Erythroblast (primary cell): ENCODE measurements at regions not wholly inside any gene's neighbourhood (a gene's known extent, or its start where the extent isn't known, plus 50 kb on each side); places are given as distances from the start of the nearest gene placed in this dataset.

Experiments used
- GATA1 ChIP-seq: IDR thresholded peaks from 2 replicates; pipeline ENCODE4 v1.6.1; 2011; ENCODE audit warnings: low read depth, mild to moderate bottlenecking, control low read depth, low read length, moderate library complexity
- POLR2A ChIP-seq: IDR thresholded peaks from 2 replicates; pipeline ENCODE4 v1.6.1; 2011; ENCODE audit warnings: mild to moderate bottlenecking, low read length

DNA sequence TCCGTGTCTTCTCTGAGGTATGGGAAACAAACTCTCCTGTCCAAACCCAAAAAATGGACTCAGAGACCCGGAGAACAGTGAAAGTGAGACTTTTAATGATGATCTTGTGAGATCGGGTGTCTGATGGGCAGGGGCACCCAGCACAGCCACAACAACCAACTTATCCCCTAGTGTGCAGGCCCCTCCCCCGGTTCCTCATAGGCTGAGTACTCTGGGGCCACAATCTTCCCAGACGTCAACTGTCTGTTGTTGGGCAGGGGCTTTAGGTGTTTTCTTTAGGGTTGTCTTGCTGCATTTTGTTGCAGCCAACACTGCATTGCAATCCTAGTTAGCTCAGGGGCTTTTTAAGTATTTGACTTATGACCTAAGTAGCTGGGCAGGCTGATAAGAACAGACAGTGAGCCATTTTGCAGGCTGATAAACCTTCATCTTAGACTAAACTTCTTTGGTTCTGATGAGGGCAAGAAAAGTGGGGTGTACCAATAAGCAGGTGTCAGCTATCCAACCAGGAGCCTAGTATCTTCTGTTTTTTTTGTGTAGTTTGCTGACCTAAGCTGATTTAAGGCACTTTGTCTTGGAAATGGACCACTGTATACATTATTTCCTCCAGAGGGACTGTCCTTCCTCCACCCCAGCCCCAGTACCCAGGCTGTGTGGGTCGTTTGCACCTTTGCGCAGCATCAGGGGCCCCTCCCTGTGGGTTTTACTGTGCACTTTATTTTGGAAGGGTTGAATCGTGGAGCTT lies 1323.6 kb downstream of the TBC1D22A start:
- TF ChIP-seq POLR2A (no peak), GATA1 (no peak)
